ENCODE measurements at regions not wholly inside any gene's neighbourhood (a gene's known extent, or its start where the extent isn't known, plus 50 kb on each side); places are given as distances from the start of the nearest gene placed in this dataset.
"Not testable (repeated sequence)": the region's sequence is repeated elsewhere in the genome, so short reads cannot be mapped to it uniquely, and the experiment has no call there.

DNA sequence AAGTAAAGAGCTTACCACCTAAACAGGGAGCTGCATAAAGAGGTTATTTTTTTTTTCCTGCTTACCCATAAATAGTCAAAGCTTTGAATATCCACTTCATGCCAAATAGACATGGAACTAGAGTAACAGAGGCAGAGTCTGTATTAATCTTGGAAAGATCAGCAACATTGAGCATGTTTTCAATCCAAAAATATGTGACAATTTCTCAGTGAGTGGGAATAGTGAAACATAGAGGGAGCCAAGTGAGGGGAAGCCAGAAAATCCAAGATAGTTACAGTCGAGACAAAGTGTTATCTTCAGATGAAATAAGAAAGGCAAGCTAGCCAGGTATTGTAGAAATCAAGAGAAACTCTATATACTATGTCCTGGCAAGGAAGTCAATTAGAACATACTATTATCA is 122.3 kb upstream of the TACR3 start:
- DNase-seq (ENCODE audit: low read depth in 2 of 2): no peak
- H3K4me3 ChIP-seq (replicated peaks in 1 of 2; ENCODE audit: low read depth in 2 of 2, low read length in 2 of 2): no peak overlapping the region
- TF ChIP-seq CTCF (IDR thresholded peaks at IDR 0.05; ENCODE audit: low read depth, low read length): no peak

DNA sequence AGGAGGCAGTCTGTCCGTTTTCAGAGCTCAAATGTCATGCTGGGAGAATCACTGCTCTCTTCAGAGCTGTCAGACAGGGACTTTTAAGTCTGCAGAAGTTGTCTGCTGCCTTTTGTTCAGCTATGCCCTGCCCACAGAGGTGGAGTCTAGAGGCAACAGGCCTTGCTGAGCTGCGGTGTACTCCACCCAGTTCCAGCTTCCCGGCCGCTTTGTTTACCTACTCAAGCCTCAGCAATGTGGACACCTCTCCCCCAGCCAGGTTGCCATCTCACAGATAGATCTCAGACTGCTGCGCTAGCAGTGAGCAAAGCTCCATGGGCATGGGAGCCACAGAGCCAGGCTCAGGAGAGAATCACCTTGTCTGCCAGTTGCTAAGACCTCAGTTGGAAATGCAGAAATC is 90.5 kb upstream of the TACR3 start:
- not testable (repeated sequence) for H3K4me3 ChIP-seq (replicated peaks in 1 of 2; ENCODE audit: low read depth in 2 of 2, low read length in 2 of 2); DNase-seq (ENCODE audit: low read depth in 2 of 2)

GRCh38 chr4:103802766-103803165 is 83.0 kb upstream of the TACR3 start:
- no peak for DNase-seq (ENCODE audit: low read depth in 2 of 2)
- no peak for TF ChIP-seq CTCF (IDR thresholded peaks at IDR 0.05; ENCODE audit: low read depth, low read length)
- no peak overlapping the region for H3K4me3 ChIP-seq (replicated peaks in 1 of 2; ENCODE audit: low read depth in 2 of 2, low read length in 2 of 2)

DNA sequence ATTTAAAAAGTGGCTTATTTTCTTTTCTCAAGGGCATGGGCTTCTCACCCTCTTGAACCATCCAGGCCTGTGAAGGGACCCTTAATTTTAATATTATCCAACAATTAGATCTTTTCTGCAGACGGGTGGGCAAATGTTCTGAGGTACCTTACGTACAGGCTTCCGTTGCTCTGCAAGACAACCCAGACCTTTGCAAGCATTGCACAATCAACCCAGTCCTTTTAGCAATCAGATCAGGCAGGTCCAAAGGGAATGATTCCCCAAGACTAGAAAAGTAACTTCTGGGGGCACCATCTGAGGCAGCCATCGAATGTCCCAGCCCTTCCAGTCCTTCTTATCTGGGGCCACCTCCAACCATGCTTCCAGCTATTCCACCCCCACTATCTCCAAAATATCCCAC is 67.3 kb upstream of the TACR3 start:
- H3K4me3 ChIP-seq (replicated peaks in 1 of 2; ENCODE audit: low read depth in 2 of 2, low read length in 2 of 2): no peak overlapping the region
- no peak for TF ChIP-seq CTCF (IDR thresholded peaks at IDR 0.05; ENCODE audit: low read depth, low read length)

GRCh38 chr4:103786593-103786992 is 66.8 kb upstream of the TACR3 start:
- H3K4me3 ChIP-seq (replicated peaks in 1 of 2; ENCODE audit: low read depth in 2 of 2, low read length in 2 of 2): no peak overlapping the region
- no peak for TF ChIP-seq CTCF (IDR thresholded peaks at IDR 0.05; ENCODE audit: low read depth, low read length)
- no peak for DNase-seq (ENCODE audit: low read depth in 2 of 2)

More for the DNA sequence above, 67.3 kb upstream of the TACR3 start:
- DNase-seq (ENCODE audit: low read depth in 2 of 2): no peak

DNA sequence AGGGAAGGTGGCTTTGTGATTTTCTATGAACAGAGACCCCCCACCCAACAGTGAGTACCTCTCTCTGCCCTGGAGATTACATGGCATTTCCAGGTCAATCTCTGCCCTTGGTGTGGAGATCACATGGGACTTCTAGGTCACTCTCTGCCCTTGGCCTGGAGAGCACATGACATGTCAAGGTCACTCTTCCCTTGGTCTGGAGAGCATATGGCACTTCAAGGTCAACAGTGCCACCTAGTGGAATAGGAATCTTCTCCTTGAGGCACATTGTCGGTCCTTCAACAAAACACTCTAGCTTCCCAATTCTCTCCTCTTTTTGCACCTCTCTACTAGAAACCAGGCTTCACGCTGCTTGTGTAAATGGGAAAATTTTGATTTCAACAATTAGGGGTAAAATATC is 66.2 kb upstream of the TACR3 start:
- H3K4me3 ChIP-seq (replicated peaks in 1 of 2; ENCODE audit: low read depth in 2 of 2, low read length in 2 of 2): no peak overlapping the region
- DNase-seq (ENCODE audit: low read depth in 2 of 2): peak; percentile 5 to 46
- peak; percentile 37 for TF ChIP-seq CTCF (IDR thresholded peaks at IDR 0.05; ENCODE audit: low read depth, low read length)

- no peak overlapping the region for H3K4me3 ChIP-seq (replicated peaks in 1 of 2; ENCODE audit: low read depth in 2 of 2, low read length in 2 of 2)
- no peak for DNase-seq (ENCODE audit: low read depth in 2 of 2)
- no peak for TF ChIP-seq CTCF (IDR thresholded peaks at IDR 0.05; ENCODE audit: low read depth, low read length)
Observed at GRCh38 chr4:103778221-103778620, 58.4 kb upstream of the TACR3 start.

Measured in cardiac fibroblast (primary cell).